PFSK-1 (cell line): ENCODE measurements at regions not wholly inside any gene's neighbourhood (a gene's known extent, or its start where the extent isn't known, plus 50 kb on each side); places are given as distances from the start of the nearest gene placed in this dataset.

ENCODE experiments used
- FOXP2 ChIP-seq: optimal IDR thresholded peaks from 2 replicates; pipeline ENCODE3; 2011; ENCODE audit warnings: borderline replicate concordance, control low read depth, inconsistent platforms; ENCODE audit not compliant: insufficient read depth; ENCODE audit errors: extremely low read length, extremely low read depth
- POLR2AphosphoS5 ChIP-seq: IDR thresholded peaks from 2 replicates; pipeline ENCODE4 v1.6.1; 2012; ENCODE audit warnings: low read depth, mild to moderate bottlenecking, control low read depth, low read length, moderate library complexity
- SIN3A ChIP-seq: IDR thresholded peaks from 2 replicates; pipeline ENCODE4 v1.6.1; 2012; ENCODE audit warnings: mild to moderate bottlenecking, low read length, moderate library complexity, borderline replicate concordance; ENCODE audit not compliant: insufficient read depth
- TAF1 ChIP-seq: IDR thresholded peaks from 2 replicates; pipeline ENCODE4 v1.6.1; 2012; ENCODE audit warnings: low read length, control low read depth, borderline replicate concordance; ENCODE audit not compliant: insufficient read depth
- TF ChIP-seq, protein P1 (sequence below), 2 experiments: IDR thresholded peaks; 2 replicates each; pipeline versions ENCODE4 v1.6.1 to v1.8.0; 2011 to 2012; ENCODE audit warnings: low read depth in 2 of 2, low read length in 2 of 2, control low read depth in 1 of 2, inconsistent platforms in 1 of 2, mild to moderate bottlenecking in 1 of 2, moderate library complexity in 1 of 2; ENCODE audit not compliant: insufficient read depth in 1 of 2

DNA sequence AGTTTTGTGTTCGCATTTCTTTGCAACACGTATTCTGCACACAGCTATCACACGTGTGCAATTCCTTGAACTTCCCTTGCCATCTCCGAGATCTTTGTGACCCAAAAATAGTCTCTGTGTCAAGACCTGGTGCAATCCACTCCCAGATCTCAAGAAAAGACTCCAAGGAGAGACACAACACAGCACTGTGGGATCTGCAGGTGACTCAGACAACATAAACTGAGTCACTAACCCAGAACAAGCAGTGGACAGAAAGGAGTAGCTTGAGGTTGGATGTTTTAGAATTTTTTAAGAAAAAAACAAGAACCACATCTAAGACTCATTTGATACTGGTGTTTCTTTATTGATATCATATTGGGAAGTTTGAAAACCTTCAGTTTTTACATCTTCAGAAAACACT lies 396.9 kb downstream of the AGTPBP1 start:
- TF ChIP-seq TAF1, result no peak
- no peak for TF ChIP-seq POLR2AphosphoS5
- TF ChIP-seq, protein P1, sequence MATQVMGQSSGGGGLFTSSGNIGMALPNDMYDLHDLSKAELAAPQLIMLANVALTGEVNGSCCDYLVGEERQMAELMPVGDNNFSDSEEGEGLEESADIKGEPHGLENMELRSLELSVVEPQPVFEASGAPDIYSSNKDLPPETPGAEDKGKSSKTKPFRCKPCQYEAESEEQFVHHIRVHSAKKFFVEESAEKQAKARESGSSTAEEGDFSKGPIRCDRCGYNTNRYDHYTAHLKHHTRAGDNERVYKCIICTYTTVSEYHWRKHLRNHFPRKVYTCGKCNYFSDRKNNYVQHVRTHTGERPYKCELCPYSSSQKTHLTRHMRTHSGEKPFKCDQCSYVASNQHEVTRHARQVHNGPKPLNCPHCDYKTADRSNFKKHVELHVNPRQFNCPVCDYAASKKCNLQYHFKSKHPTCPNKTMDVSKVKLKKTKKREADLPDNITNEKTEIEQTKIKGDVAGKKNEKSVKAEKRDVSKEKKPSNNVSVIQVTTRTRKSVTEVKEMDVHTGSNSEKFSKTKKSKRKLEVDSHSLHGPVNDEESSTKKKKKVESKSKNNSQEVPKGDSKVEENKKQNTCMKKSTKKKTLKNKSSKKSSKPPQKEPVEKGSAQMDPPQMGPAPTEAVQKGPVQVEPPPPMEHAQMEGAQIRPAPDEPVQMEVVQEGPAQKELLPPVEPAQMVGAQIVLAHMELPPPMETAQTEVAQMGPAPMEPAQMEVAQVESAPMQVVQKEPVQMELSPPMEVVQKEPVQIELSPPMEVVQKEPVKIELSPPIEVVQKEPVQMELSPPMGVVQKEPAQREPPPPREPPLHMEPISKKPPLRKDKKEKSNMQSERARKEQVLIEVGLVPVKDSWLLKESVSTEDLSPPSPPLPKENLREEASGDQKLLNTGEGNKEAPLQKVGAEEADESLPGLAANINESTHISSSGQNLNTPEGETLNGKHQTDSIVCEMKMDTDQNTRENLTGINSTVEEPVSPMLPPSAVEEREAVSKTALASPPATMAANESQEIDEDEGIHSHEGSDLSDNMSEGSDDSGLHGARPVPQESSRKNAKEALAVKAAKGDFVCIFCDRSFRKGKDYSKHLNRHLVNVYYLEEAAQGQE (IDR thresholded peaks at IDR 0.05; ENCODE audit: insufficient read depth in 1 of 2, low read depth in 2 of 2, low read length in 2 of 2), result no peak
- no peak for TF ChIP-seq SIN3A
- no peak for TF ChIP-seq FOXP2

DNA sequence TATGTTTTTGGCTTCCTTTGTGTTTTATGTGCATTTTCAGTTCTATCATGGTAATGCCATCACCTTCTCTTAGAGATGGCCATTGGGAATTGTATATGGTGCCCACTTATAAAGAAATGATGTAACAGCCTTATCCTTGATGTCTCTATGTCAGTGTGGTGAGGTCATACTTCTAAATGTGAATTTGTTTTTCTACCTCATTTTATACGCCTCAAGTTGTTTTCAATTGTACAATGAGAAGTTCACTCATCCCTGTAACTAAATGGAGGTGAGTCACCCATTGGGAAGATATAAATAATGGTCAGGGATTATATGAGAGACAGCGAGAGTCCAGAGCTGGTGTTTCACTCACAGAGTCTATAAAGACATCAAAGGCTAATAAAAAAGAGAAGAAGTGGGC lies 402.4 kb downstream of the AGTPBP1 start:
- TF ChIP-seq FOXP2 (no peak), POLR2AphosphoS5 (no peak), SIN3A (no peak), TAF1 (no peak)
- TF ChIP-seq, protein P1 (IDR thresholded peaks at IDR 0.05; ENCODE audit: insufficient read depth in 1 of 2, low read depth in 2 of 2, low read length in 2 of 2), result no peak

DNA sequence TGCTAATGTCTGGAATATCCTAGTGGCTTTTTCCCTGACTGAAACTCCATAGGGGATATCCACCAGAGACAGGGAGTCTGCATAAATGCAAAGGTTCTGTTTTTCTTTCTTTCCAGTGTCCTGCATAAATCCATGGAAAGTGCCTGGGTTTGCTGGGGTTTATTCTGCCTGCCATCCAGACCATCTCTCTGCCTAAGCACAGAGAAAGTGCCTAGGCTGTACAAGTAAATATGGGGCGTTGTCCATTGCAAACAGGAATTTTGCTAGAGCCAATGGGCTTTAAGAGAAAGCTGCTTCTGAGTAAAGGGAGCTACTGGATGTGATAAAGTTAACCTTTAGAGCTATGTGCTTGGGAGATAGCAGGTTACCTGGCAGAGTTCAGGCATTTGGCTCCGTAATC lies 407.5 kb downstream of the AGTPBP1 start:
- TF ChIP-seq, protein P1 (IDR thresholded peaks at IDR 0.05; ENCODE audit: insufficient read depth in 1 of 2, low read depth in 2 of 2, low read length in 2 of 2), result no peak
- no peak for TF ChIP-seq SIN3A
- TF ChIP-seq POLR2AphosphoS5, result no peak
- no peak for TF ChIP-seq FOXP2
- no peak for TF ChIP-seq TAF1

DNA sequence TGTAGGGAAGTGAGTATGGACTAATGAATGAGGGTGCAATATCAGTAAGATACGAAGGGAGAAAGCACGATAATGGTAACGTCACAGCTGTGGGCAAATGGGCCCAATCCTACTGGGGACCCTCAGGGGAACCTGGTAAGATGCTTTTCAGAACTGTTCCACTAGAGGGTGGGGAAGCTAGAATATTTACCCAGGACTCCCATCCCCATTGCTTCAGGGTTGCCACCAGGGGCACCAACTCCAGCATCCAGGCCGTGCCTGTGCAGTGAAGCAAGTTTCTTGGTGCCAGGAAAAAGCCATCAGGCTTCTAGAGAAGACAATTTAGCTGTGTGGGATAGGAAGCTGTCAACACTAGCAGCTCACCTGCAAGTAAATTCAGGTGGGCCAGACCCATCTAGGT lies 409.3 kb downstream of the AGTPBP1 start:
- no peak for TF ChIP-seq TAF1
- TF ChIP-seq FOXP2, result no peak
- TF ChIP-seq SIN3A, result no peak
- TF ChIP-seq POLR2AphosphoS5, result no peak
- TF ChIP-seq, protein P1 (IDR thresholded peaks at IDR 0.05; ENCODE audit: insufficient read depth in 1 of 2, low read depth in 2 of 2, low read length in 2 of 2), result no peak

DNA sequence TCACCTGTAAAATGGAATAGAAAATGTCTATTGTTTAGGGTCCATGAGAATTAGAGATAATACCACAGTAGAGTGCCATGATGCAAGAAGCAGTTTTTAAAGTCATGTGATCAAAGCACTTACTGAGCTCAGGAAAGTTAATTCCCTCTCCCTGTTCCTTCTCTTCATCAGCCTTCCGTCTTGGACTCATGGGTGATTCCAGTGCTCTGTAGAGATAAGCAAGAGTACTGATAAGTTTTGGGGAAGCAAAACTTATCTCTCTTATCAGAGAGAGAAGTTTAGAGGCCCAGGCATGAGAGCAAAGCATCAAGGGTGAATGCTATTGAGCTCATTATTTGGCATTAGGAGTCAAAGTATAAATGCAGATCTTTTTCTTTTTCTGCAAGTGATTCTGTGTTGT lies 410.1 kb downstream of the AGTPBP1 start:
- TF ChIP-seq FOXP2, result no peak
- TF ChIP-seq, protein P1 (IDR thresholded peaks at IDR 0.05; ENCODE audit: insufficient read depth in 1 of 2, low read depth in 2 of 2, low read length in 2 of 2), result no peak
- no peak for TF ChIP-seq POLR2AphosphoS5
- no peak for TF ChIP-seq SIN3A
- TF ChIP-seq TAF1, result no peak
